Caco-2 (cell line): ENCODE measurements at regions not wholly inside any gene's neighbourhood (a gene's known extent, or its start where the extent isn't known, plus 50 kb on each side); places are given as distances from the start of the nearest gene placed in this dataset.

Experiments used
- BruUV-seq: library from RNA; stranded (reverse); fragments of 400-500 nt; replicated peaks from 2 replicates; lab custom pipeline; 2021; lab: Mats Ljungman, UMichigan
- CTCF ChIA-PET: fragments of 300-600 bp; sonication (Branson Sonifier 250); formaldehyde crosslinking; loops from one replicate; lab custom pipeline; 2022; ENCODE audit warnings: antibody characterized with exemption; lab: Charles Lee
- POLR2A ChIA-PET: fragments of 300-600 bp; sonication (Branson Sonifier 250); formaldehyde crosslinking; loops from one replicate; lab custom pipeline; 2022; ENCODE audit warnings: antibody characterized with exemption; lab: Charles Lee
- DNase-seq, 2 experiments: peaks; one replicate each; pipeline versions ENCODE4 v3.0.0 to v3.0.0-alpha.2; 2020 to 2022
- H3K27me3 ChIP-seq: replicated peaks from 2 replicates; pipeline ENCODE4 v1.6.0; 2011; ENCODE audit warnings: low read length; ENCODE audit not compliant: control insufficient read depth, insufficient read depth
- H3K36me3 ChIP-seq: 2 replicates; pipeline ENCODE4 v1.5.1; 2011; ENCODE audit warnings: low read length; ENCODE audit not compliant: control insufficient read depth, insufficient read depth
- H3K4me1 ChIP-seq: fragments of 250-450 bp; sonication (Bioruptor Pico); 2 replicates; pipeline ENCODE4 v1.5.1; 2020; ENCODE audit warnings: mild to moderate bottlenecking
- H3K4me3 ChIP-seq: 2 replicates; pipeline ENCODE4 v1.5.1; 2011; ENCODE audit warnings: low read depth, mild to moderate bottlenecking, control low read depth, low read length
- H3K9me3 ChIP-seq: fragments of 250-450 bp; sonication (Bioruptor Pico); 2 replicates; pipeline ENCODE4 v1.5.1; 2020; ENCODE audit warnings: mild to moderate bottlenecking, moderate library complexity
- H3K27ac Mint-ChIP-seq: one replicate; pipeline ENCODE4 v1.8.0; 2022; ENCODE audit warnings: mixed read lengths; ENCODE audit not compliant: unreplicated experiment
- H3K27me3 Mint-ChIP-seq: one replicate; pipeline ENCODE4 v1.8.0; 2022; ENCODE audit warnings: mixed read lengths; ENCODE audit not compliant: insufficient read depth, unreplicated experiment
- H3K36me3 Mint-ChIP-seq: one replicate; pipeline ENCODE4 v1.8.0; 2022; ENCODE audit warnings: mild to moderate bottlenecking, mixed read lengths; ENCODE audit not compliant: insufficient read depth, unreplicated experiment
- H3K4me1 Mint-ChIP-seq: one replicate; pipeline ENCODE4 v1.8.0; 2022; ENCODE audit warnings: low read depth, mixed read lengths; ENCODE audit not compliant: unreplicated experiment
- H3K4me3 Mint-ChIP-seq: one replicate; pipeline ENCODE4 v1.8.0; 2022; ENCODE audit warnings: mild to moderate bottlenecking, moderate library complexity, mixed read lengths; ENCODE audit not compliant: unreplicated experiment
- H3K9me3 Mint-ChIP-seq: one replicate; pipeline ENCODE4 v1.8.0; 2022; ENCODE audit warnings: mixed read lengths; ENCODE audit not compliant: unreplicated experiment
- intact Hi-C: fragments of 100-400 bp; cut with micrococcal nuclease; formaldehyde crosslinking; loops from one replicate; pipeline ENCODE4 v1.10.0; 2022; ENCODE audit not compliant: unreplicated experiment
- TF ChIP-seq, protein P1 (sequence below), 2 experiments: fragments of 200-600 bp in 1 of 2; IDR thresholded peaks; 1 replicate in 1 of 2; 2 replicates in 1 of 2; pipeline versions ENCODE4 v1.5.1 to v1.8.0; 2011 to 2022; ENCODE audit warnings: antibody characterized with exemption in 1 of 2, control low read depth in 1 of 2, inconsistent platforms in 1 of 2, low read depth in 1 of 2, low read length in 1 of 2, mild to moderate bottlenecking in 1 of 2, moderate library complexity in 1 of 2; ENCODE audit not compliant: insufficient read depth in 1 of 2, severe bottlenecking in 1 of 2, unreplicated experiment in 1 of 2

DNA sequence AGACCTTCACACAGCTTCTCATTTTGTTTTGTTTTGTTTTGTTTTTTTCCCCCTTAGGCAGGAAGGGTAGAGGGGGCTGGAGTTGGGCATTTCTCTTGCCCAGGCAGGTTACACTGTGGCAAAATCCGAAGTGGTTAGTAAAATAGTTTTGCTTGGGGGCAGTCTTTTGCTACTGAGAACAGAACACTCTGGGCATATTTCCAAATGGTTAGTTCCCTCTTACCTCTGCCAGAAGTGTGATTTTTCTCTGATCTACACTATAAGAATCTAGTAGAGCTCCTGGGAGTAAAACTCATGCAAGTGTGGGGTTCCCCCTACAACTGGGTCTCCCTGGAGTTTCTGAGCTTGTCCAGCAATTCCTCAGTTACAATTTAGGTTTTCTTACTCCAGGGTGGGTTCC is 61.7 kb downstream of the NPS start:
- BruUV-seq: no TSS peak
- POLR2A ChIA-PET: no interaction called here
- CTCF ChIA-PET: no interaction called here
- intact Hi-C loops: no loop called here
- no peaks in the 10 kb centered on the region for H3K9me3 ChIP-seq
- no peak for DNase-seq
- no peaks in the 10 kb centered on the region for H3K36me3 ChIP-seq
- Mint-ChIP-seq H3K27me3 (peaks cover 24% of the 10 kb centered on the region), H3K27ac (no peak overlapping the region), H3K4me3 (no peak overlapping the region), H3K4me1 (no peaks in the 10 kb centered on the region), H3K9me3 (no peaks in the 10 kb centered on the region), H3K36me3 (no peaks in the 10 kb centered on the region)
- no peaks in the 10 kb centered on the region for H3K4me1 ChIP-seq
- H3K27me3 ChIP-seq: no peaks in the 10 kb centered on the region
- TF ChIP-seq, protein P1, sequence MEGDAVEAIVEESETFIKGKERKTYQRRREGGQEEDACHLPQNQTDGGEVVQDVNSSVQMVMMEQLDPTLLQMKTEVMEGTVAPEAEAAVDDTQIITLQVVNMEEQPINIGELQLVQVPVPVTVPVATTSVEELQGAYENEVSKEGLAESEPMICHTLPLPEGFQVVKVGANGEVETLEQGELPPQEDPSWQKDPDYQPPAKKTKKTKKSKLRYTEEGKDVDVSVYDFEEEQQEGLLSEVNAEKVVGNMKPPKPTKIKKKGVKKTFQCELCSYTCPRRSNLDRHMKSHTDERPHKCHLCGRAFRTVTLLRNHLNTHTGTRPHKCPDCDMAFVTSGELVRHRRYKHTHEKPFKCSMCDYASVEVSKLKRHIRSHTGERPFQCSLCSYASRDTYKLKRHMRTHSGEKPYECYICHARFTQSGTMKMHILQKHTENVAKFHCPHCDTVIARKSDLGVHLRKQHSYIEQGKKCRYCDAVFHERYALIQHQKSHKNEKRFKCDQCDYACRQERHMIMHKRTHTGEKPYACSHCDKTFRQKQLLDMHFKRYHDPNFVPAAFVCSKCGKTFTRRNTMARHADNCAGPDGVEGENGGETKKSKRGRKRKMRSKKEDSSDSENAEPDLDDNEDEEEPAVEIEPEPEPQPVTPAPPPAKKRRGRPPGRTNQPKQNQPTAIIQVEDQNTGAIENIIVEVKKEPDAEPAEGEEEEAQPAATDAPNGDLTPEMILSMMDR (IDR thresholded peaks at IDR 0.05; ENCODE audit: insufficient read depth in 1 of 2, low read depth in 1 of 2, low read length in 1 of 2, severe bottlenecking in 1 of 2, unreplicated experiment in 1 of 2): no peak
- no peak overlapping the region for H3K4me3 ChIP-seq

DNA sequence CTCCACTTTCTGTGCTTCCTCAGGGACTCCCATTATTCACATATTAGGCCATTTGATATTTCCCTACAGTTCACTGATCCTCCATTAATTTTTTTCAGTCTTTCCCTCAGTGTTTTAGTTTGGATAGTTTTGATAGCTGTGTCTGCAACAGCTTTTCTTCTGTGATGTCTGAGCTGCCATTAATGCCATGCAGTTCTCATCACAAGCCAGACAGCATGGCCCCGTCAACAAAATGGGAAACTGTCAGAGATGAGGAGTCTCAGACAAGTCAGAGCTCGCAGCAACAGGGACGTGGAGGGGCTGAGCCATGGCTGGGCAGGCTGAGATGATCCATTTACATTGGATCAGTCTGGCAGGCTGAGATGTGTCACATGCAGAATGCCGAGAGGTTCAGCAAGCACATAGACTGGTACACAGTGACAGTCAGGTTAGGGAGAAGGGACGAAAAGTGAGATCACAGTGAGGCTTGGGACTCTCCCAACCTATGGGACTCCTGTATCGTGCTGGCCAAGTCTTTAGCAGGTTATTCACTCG is 65.4 kb downstream of the NPS start:
- Mint-ChIP-seq H3K9me3 (no peaks in the 10 kb centered on the region), H3K4me1 (no peaks in the 10 kb centered on the region), H3K27ac (no peak overlapping the region), H3K27me3 (peaks cover 29% of the 10 kb centered on the region), H3K36me3 (no peaks in the 10 kb centered on the region), H3K4me3 (no peak overlapping the region)
- Histone ChIP-seq H3K4me1 (no peaks in the 10 kb centered on the region), H3K4me3 (no peak overlapping the region), H3K27me3 (no peaks in the 10 kb centered on the region; the same call in 1 of the 2 replicates), H3K36me3 (no peaks in the 10 kb centered on the region), H3K9me3 (no peaks in the 10 kb centered on the region)
- TF ChIP-seq, protein P1 (IDR thresholded peaks at IDR 0.05; ENCODE audit: insufficient read depth in 1 of 2, low read depth in 1 of 2, low read length in 1 of 2, severe bottlenecking in 1 of 2, unreplicated experiment in 1 of 2): no peak
- ChIA-PET CTCF (no interaction called here), POLR2A (no interaction called here)
- BruUV-seq: no TSS peak
- intact Hi-C loops: no loop called here
- no peak for DNase-seq

DNA sequence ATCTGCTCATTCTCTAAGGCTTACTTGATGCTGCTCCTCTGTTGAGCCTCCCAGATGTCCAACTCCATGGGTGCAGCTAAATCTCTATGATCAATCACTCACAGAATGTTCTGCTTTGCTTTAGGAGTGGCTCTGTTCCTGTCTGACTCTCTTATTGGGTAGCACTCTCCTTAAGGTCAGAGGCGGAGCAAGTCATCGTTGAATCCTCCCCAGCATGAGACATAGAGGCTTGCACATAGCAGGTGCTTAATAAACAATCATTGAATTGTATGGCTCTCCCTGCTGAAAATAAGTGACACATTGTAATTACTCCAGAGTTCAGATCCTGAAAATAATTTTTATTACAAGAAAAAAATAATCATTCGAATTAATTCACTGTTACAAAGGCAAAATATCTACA is 69.7 kb downstream of the NPS start:
- Histone ChIP-seq H3K27me3 (no peaks in the 10 kb centered on the region; the same call in 1 of the 2 replicates), H3K9me3 (no peaks in the 10 kb centered on the region), H3K4me1 (no peaks in the 10 kb centered on the region), H3K4me3 (no peak overlapping the region), H3K36me3 (no peaks in the 10 kb centered on the region)
- H3K4me1 Mint-ChIP-seq: no peaks in the 10 kb centered on the region
- H3K27ac Mint-ChIP-seq: no peak overlapping the region
- intact Hi-C loops: no loop called here
- CTCF ChIA-PET: no interaction called here
- no TSS peak for BruUV-seq
- H3K36me3 Mint-ChIP-seq: no peaks in the 10 kb centered on the region
- POLR2A ChIA-PET: no interaction called here
- H3K9me3 Mint-ChIP-seq: no peaks in the 10 kb centered on the region
- peaks cover 13% of the 10 kb centered on the region for H3K27me3 Mint-ChIP-seq
- no peak overlapping the region for H3K4me3 Mint-ChIP-seq
- TF ChIP-seq, protein P1 (IDR thresholded peaks at IDR 0.05; ENCODE audit: insufficient read depth in 1 of 2, low read depth in 1 of 2, low read length in 1 of 2, severe bottlenecking in 1 of 2, unreplicated experiment in 1 of 2): no peak
- DNase-seq: no peak
